ENCODE measurements at regions not wholly inside any gene's neighbourhood (a gene's known extent, or its start where the extent isn't known, plus 50 kb on each side); places are given as distances from the start of the nearest gene placed in this dataset.

DNA sequence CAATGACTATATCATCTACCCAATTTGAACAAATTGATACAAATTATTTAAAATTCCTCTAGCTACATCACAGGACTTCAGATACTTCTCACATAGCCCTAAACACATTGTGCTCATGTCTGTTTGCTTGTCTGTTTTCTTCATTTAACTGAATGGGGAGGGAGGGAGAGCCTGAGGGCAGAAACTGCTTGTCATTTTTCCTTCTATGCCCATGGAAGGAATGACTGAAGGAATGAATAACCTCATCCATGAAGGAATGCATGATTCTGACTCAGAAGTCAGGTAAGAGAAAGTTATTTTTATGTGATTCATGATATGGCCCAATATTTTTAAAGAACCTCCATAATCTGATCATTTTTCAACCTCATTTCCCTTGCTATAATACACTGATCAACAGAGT is 418.0 kb upstream of the PITX2 start:
- H3K36me3 ChIP-seq (ENCODE audit: control insufficient read depth in 2 of 2, extremely low read depth in 1 of 2, insufficient read depth in 2 of 2, low read length in 2 of 2) = no peaks in the 10 kb centered on the region
- H3K4me1 ChIP-seq (ENCODE audit: control insufficient read depth, extremely low read depth, insufficient read depth, low read length) = no peaks in the 10 kb centered on the region
- H4K20me1 ChIP-seq (ENCODE audit: control insufficient read depth, extremely low read depth, insufficient read depth, low read length) = no peaks in the 10 kb centered on the region
- TF ChIP-seq CTCF (optimal IDR thresholded peaks at IDR 0.05 in 1 of 3, IDR thresholded peaks at IDR 0.05 in 1 of 3, conservative IDR thresholded peaks at IDR 0.05 in 1 of 3; ENCODE audit: extremely low read depth in 1 of 3, insufficient read depth in 2 of 3, low read length in 3 of 3) (no peak), EZH2 (IDR thresholded peaks at IDR 0.05; ENCODE audit: low read length) (no peak)
- no peaks in the 10 kb centered on the region for H3K9me3 ChIP-seq (ENCODE audit: control insufficient read depth, low read depth, low read length)
- no peaks in the 10 kb centered on the region for H3K79me2 ChIP-seq (ENCODE audit: control insufficient read depth, insufficient read depth, low read length)
- dilution Hi-C loops (cut with MboI; ENCODE audit: extremely low pct_ligation_motif_present, low sequenced_read_pairs) = no loop called here
- FAIRE-seq = no peak
- no peak overlapping the region for H2AFZ ChIP-seq (ENCODE audit: control insufficient read depth, low read length)
- no peaks in the 10 kb centered on the region for H3K9me1 ChIP-seq (ENCODE audit: control insufficient read depth, extremely low read depth, insufficient read depth, low read length)
- DNase-seq (ENCODE audit: low read depth, low spot score) = no peak
- H3K9ac ChIP-seq (ENCODE audit: control insufficient read depth, extremely low read depth, insufficient read depth, low read length) = no peak overlapping the region
- H3K27ac ChIP-seq (ENCODE audit: control insufficient read depth, insufficient read depth, low read length) = no peak overlapping the region
- no peak overlapping the region for H3K4me3 ChIP-seq (ENCODE audit: control insufficient read depth in 2 of 3, extremely low read depth in 1 of 3, insufficient read depth in 2 of 3, low read depth in 1 of 3, low read length in 3 of 3)
- H3K4me2 ChIP-seq (ENCODE audit: control insufficient read depth, extremely low read depth, insufficient read depth, low read depth, low read length) = no peak overlapping the region
- no peaks in the 10 kb centered on the region for H3K27me3 ChIP-seq (ENCODE audit: control insufficient read depth, extremely low read depth, insufficient read depth, low read length)

- Histone ChIP-seq H3K27me3 (ENCODE audit: control insufficient read depth, extremely low read depth, insufficient read depth, low read length) (no peaks in the 10 kb centered on the region), H3K9ac (ENCODE audit: control insufficient read depth, extremely low read depth, insufficient read depth, low read length) (no peak overlapping the region), H3K4me1 (ENCODE audit: control insufficient read depth, extremely low read depth, insufficient read depth, low read length) (no peaks in the 10 kb centered on the region), H3K4me3 (ENCODE audit: control insufficient read depth in 2 of 3, extremely low read depth in 1 of 3, insufficient read depth in 2 of 3, low read depth in 1 of 3, low read length in 3 of 3) (no peak overlapping the region), H2AFZ (ENCODE audit: control insufficient read depth, low read length) (no peak overlapping the region), H3K4me2 (ENCODE audit: control insufficient read depth, extremely low read depth, insufficient read depth, low read depth, low read length) (no peak overlapping the region), H3K27ac (ENCODE audit: control insufficient read depth, insufficient read depth, low read length) (no peak overlapping the region), H3K79me2 (ENCODE audit: control insufficient read depth, insufficient read depth, low read length) (no peaks in the 10 kb centered on the region), H3K9me1 (ENCODE audit: control insufficient read depth, extremely low read depth, insufficient read depth, low read length) (no peaks in the 10 kb centered on the region), H4K20me1 (ENCODE audit: control insufficient read depth, extremely low read depth, insufficient read depth, low read length) (no peaks in the 10 kb centered on the region), H3K36me3 (ENCODE audit: control insufficient read depth in 2 of 2, extremely low read depth in 1 of 2, insufficient read depth in 2 of 2, low read length in 2 of 2) (no peaks in the 10 kb centered on the region), H3K9me3 (ENCODE audit: control insufficient read depth, low read depth, low read length) (no peaks in the 10 kb centered on the region)
- no peak for DNase-seq (ENCODE audit: low read depth, low spot score)
- dilution Hi-C loops (cut with MboI; ENCODE audit: extremely low pct_ligation_motif_present, low sequenced_read_pairs) = no loop called here
- no peak for TF ChIP-seq CTCF (optimal IDR thresholded peaks at IDR 0.05 in 1 of 3, IDR thresholded peaks at IDR 0.05 in 1 of 3, conservative IDR thresholded peaks at IDR 0.05 in 1 of 3; ENCODE audit: extremely low read depth in 1 of 3, insufficient read depth in 2 of 3, low read length in 3 of 3)
- TF ChIP-seq EZH2 (IDR thresholded peaks at IDR 0.05; ENCODE audit: low read length) = no peak
- FAIRE-seq = no peak
Measured at GRCh38 chr4:111043286-111043685, 420.4 kb upstream of the PITX2 start.

Measured in keratinocyte (primary cell).